ENCODE measurements at regions not wholly inside any gene's neighbourhood (a gene's known extent, or its start where the extent isn't known, plus 50 kb on each side); places are given as distances from the start of the nearest gene placed in this dataset.
"Not testable (repeated sequence)": the region's sequence is repeated elsewhere in the genome, so short reads cannot be mapped to it uniquely, and the experiment has no call there.

DNA sequence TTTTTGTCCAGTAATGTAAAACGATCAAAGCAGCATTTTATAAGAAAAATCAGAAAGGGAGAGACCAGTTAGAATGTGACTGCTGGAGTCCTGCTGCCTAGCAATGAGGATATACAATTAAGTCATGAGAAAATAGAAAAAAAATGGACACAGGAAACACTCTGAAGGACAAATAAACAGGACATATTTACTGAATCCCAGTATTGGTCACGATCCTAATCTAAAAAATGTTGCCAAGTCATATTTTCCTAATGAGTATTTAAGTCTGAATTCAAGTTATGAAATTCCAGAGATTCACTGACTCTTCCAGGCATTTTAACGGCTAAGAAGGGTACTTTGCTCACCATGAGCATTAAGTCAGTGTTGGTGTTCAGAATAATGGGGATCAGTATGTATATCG, 154.3 kb upstream of the CCDC54 start:
- peak overlapping the region; percentile 24 for H3K27ac ChIP-seq (ENCODE audit: low read length)
- DNase-seq (no peak), ATAC-seq (no peak)
- H3K9me3 ChIP-seq (ENCODE audit: control insufficient read depth, low read length): no peaks in the 10 kb centered on the region
- H3K27me3 ChIP-seq (ENCODE audit: control insufficient read depth, insufficient read depth): no peaks in the 10 kb centered on the region
- WGBS: 48% methylated on average over 4 of the region's 4 CpGs
- no peak overlapping the region for H3K4me3 ChIP-seq (ENCODE audit: low read length)
- peaks cover 1% of the 10 kb centered on the region for H3K4me1 ChIP-seq (ENCODE audit: control insufficient read depth, insufficient read depth, low read length)
- intact Hi-C loops (cut with DNase I): no loop called here

GRCh38 chr3:107224026-107224596, 153.1 kb upstream of the CCDC54 start:
- 70% methylated on average over 2 of the region's 2 CpGs for WGBS
- H3K27me3 ChIP-seq (ENCODE audit: control insufficient read depth, insufficient read depth): no peaks in the 10 kb centered on the region
- DNase-seq (no peak), ATAC-seq (no peak)
- H3K27ac ChIP-seq (ENCODE audit: low read length): no peak overlapping the region
- intact Hi-C loops (cut with DNase I): no loop called here
- no peak overlapping the region for H3K4me3 ChIP-seq (ENCODE audit: low read length)
- no peaks in the 10 kb centered on the region for H3K9me3 ChIP-seq (ENCODE audit: control insufficient read depth, low read length)
- peaks cover 1% of the 10 kb centered on the region for H3K4me1 ChIP-seq (ENCODE audit: control insufficient read depth, insufficient read depth, low read length)

DNA sequence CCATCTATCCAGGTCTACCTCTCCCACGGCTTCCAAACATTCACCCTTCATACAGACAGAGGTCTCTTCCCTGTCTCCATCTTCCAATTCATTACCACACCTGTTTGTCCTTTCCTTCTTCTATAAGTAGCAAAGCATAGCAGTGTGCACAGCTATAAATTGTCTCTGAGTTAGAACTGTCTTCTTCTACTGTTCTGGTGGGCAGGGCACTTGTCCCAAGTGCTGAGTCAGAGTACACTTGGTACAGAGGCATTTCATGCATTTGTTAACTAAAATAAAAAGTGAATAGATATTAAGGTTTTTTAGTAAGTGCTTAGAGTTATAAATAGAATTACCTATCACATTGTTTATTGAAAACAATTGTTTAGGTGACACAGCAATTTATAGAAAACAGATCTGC, 150.1 kb upstream of the CCDC54 start:
- Histone ChIP-seq H3K4me1 (ENCODE audit: control insufficient read depth, insufficient read depth, low read length) (peaks cover 1% of the 10 kb centered on the region), H3K4me3 (ENCODE audit: low read length) (no peak overlapping the region), H3K9me3 (ENCODE audit: control insufficient read depth, low read length) (no peaks in the 10 kb centered on the region), H3K27ac (ENCODE audit: low read length) (no peak overlapping the region), H3K27me3 (ENCODE audit: control insufficient read depth, insufficient read depth) (no peaks in the 10 kb centered on the region)
- WGBS: 96% methylated on average over 1 of the region's 1 CpG
- ATAC-seq: no peak
- DNase-seq: no peak
- intact Hi-C loops (cut with DNase I): no loop called here

GRCh38 chr3:107233877-107234276, 143.4 kb upstream of the CCDC54 start:
- H3K27ac ChIP-seq (ENCODE audit: low read length); intact Hi-C loops (cut with DNase I); ATAC-seq; H3K27me3 ChIP-seq (ENCODE audit: control insufficient read depth, insufficient read depth); H3K4me1 ChIP-seq (ENCODE audit: control insufficient read depth, insufficient read depth, low read length); H3K4me3 ChIP-seq (ENCODE audit: low read length); H3K9me3 ChIP-seq (ENCODE audit: control insufficient read depth, low read length): not testable (repeated sequence)
- WGBS: 95% methylated on average over 4 of the region's 4 CpGs
- peak in 1 of 3 donors; percentile 38 for DNase-seq

GRCh38 chr3:107235193-107235927, 141.9 kb upstream of the CCDC54 start:
- H3K4me3 ChIP-seq (ENCODE audit: low read length): peak overlapping the region; percentile 71
- no peaks in the 10 kb centered on the region for H3K9me3 ChIP-seq (ENCODE audit: control insufficient read depth, low read length)
- peak in 1 of 3 donors; percentile 56 for DNase-seq
- 36% methylated on average over 13 of the region's 13 CpGs for WGBS
- peak; percentile 33 to 39 for ATAC-seq
- H3K27me3 ChIP-seq (ENCODE audit: control insufficient read depth, insufficient read depth): no peaks in the 10 kb centered on the region
- no peaks in the 10 kb centered on the region for H3K4me1 ChIP-seq (ENCODE audit: control insufficient read depth, insufficient read depth, low read length)
- H3K27ac ChIP-seq (ENCODE audit: low read length): no peak overlapping the region
- intact Hi-C loops (cut with DNase I): no loop called here

GRCh38 chr3:107235928-107236315, 141.3 kb upstream of the CCDC54 start:
- Histone ChIP-seq H3K27me3 (ENCODE audit: control insufficient read depth, insufficient read depth) (no peaks in the 10 kb centered on the region), H3K27ac (ENCODE audit: low read length) (no peak overlapping the region), H3K4me3 (ENCODE audit: low read length) (peak overlapping the region; percentile 71), H3K4me1 (ENCODE audit: control insufficient read depth, insufficient read depth, low read length) (no peaks in the 10 kb centered on the region), H3K9me3 (ENCODE audit: control insufficient read depth, low read length) (no peaks in the 10 kb centered on the region)
- intact Hi-C loops (cut with DNase I): no loop called here
- ATAC-seq: peak; percentile 82
- DNase-seq: no peak
- 2% methylated on average over 5 of the region's 5 CpGs for WGBS

GRCh38 chr3:107236655-107237337, 140.4 kb upstream of the CCDC54 start:
- 83% methylated on average over 4 of the region's 4 CpGs for WGBS
- Histone ChIP-seq H3K4me3 (ENCODE audit: low read length) (no peak overlapping the region), H3K9me3 (ENCODE audit: control insufficient read depth, low read length) (no peaks in the 10 kb centered on the region), H3K27ac (ENCODE audit: low read length) (no peak overlapping the region), H3K27me3 (ENCODE audit: control insufficient read depth, insufficient read depth) (no peaks in the 10 kb centered on the region), H3K4me1 (ENCODE audit: control insufficient read depth, insufficient read depth, low read length) (no peaks in the 10 kb centered on the region)
- intact Hi-C loops (cut with DNase I): no loop called here
- DNase-seq: no peak
- ATAC-seq: no peak

GRCh38 chr3:107238787-107239186, 138.5 kb upstream of the CCDC54 start:
- WGBS: 86% methylated on average over 2 of the region's 2 CpGs
- no peak overlapping the region for H3K4me3 ChIP-seq (ENCODE audit: low read length)
- intact Hi-C loops (cut with DNase I): no loop called here
- no peaks in the 10 kb centered on the region for H3K27me3 ChIP-seq (ENCODE audit: control insufficient read depth, insufficient read depth)
- H3K27ac ChIP-seq (ENCODE audit: low read length): no peak overlapping the region
- no peaks in the 10 kb centered on the region for H3K9me3 ChIP-seq (ENCODE audit: control insufficient read depth, low read length)
- H3K4me1 ChIP-seq (ENCODE audit: control insufficient read depth, insufficient read depth, low read length): no peaks in the 10 kb centered on the region
- no peak for DNase-seq
- ATAC-seq: no peak

DNA sequence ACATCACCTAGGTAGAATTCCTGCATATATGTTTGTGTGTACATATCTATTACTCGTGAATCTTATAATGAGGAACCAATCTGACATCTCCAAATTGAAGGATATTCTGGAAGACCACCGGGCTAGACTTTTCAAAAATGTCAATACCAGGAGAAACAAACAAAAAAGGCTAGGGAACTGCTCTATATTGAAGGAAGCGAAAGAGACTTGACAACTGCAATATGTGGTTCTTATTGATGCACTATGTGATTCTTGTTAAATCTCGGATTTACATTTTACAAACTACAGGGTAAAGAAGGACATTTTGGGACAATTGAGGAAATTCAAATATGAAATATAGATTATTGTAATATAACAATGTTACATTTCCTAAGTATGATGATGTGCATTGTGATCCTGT, 137.5 kb upstream of the CCDC54 start:
- Histone ChIP-seq H3K4me3 (ENCODE audit: low read length) (peak overlapping the region; percentile 97), H3K9me3 (ENCODE audit: control insufficient read depth, low read length) (no peaks in the 10 kb centered on the region), H3K27ac (ENCODE audit: low read length) (no peak overlapping the region), H3K27me3 (ENCODE audit: control insufficient read depth, insufficient read depth) (no peaks in the 10 kb centered on the region), H3K4me1 (ENCODE audit: control insufficient read depth, insufficient read depth, low read length) (no peaks in the 10 kb centered on the region)
- 88% methylated on average over 4 of the region's 4 CpGs for WGBS
- DNase-seq (no peak), ATAC-seq (no peak)
- intact Hi-C loops (cut with DNase I): loop anchor here in 2 of 4 donors (10.0 kb wide), 2 partner anchors 285 to 505 kb away; partner anchors contain the start of gene BBX (in 1 of the 2)

- Histone ChIP-seq H3K9me3 (ENCODE audit: control insufficient read depth, low read length) (no peaks in the 10 kb centered on the region), H3K4me1 (ENCODE audit: control insufficient read depth, insufficient read depth, low read length) (no peaks in the 10 kb centered on the region), H3K4me3 (ENCODE audit: low read length) (peak overlapping the region; percentile 97), H3K27ac (ENCODE audit: low read length) (peak overlapping the region; percentile 86), H3K27me3 (ENCODE audit: control insufficient read depth, insufficient read depth) (no peaks in the 10 kb centered on the region)
- WGBS: 1% methylated on average over 59 of the region's 59 CpGs
- intact Hi-C loops (cut with DNase I): loop anchor here in 2 of 4 donors (10.0 kb wide), 2 partner anchors 284 to 504 kb away; partner anchors contain the start of gene BBX (in 1 of the 2)
- DNase-seq (peak; percentile 85 to 93 (median 92)), ATAC-seq (peak; percentile 97 to 98)
Measured at GRCh38 chr3:107240183-107241091, 136.8 kb upstream of the CCDC54 start.

All from right cardiac atrium (tissue), 5 donors.